Liver (tissue), 8 donors: ENCODE measurements at regions not wholly inside any gene's neighbourhood (a gene's known extent, or its start where the extent isn't known, plus 50 kb on each side); places are given as distances from the start of the nearest gene placed in this dataset.

Source experiments
- DNase-seq: peaks from one replicate; pipeline ENCODE4 v3.0.0-alpha.2; 2017; ENCODE audit warnings: low spot score
- H3K27ac ChIP-seq, 2 donors: one replicate each; pipeline ENCODE4 v1.7.0; 2013; ENCODE audit warnings: inconsistent platforms in 2 of 2, low read length in 2 of 2, control low read depth in 1 of 2, low read depth in 1 of 2, mild to moderate bottlenecking in 1 of 2
- H3K27me3 ChIP-seq, 4 donors: one replicate each; pipeline versions ENCODE4 v1.6.1 to v1.7.0; 2013; ENCODE audit warnings: low read length in 3 of 4, inconsistent platforms in 1 of 4, mild to moderate bottlenecking in 1 of 4, moderate library complexity in 1 of 4; ENCODE audit not compliant: control insufficient read depth in 4 of 4, insufficient read depth in 4 of 4
- H3K36me3 ChIP-seq, 4 donors: one replicate each; pipeline versions ENCODE4 v1.6.1 to v1.7.0; 2013; ENCODE audit warnings: low read length in 3 of 4, mild to moderate bottlenecking in 3 of 4, low read depth in 1 of 4, moderate library complexity in 1 of 4; ENCODE audit not compliant: control insufficient read depth in 4 of 4, insufficient read depth in 3 of 4
- H3K4me1 ChIP-seq, 4 donors: one replicate each; pipeline versions ENCODE4 v1.6.1 to v1.7.0; 2013; ENCODE audit warnings: low read length in 3 of 4, mild to moderate bottlenecking in 3 of 4, moderate library complexity in 1 of 4; ENCODE audit not compliant: control insufficient read depth in 4 of 4, insufficient read depth in 4 of 4
- H3K4me3 ChIP-seq, 3 donors: one replicate each; pipeline versions ENCODE4 v1.6.1 to v1.7.0; 2013; ENCODE audit warnings: low read length in 3 of 3, control low read depth in 1 of 3, low read depth in 1 of 3, mild to moderate bottlenecking in 1 of 3
- H3K9ac ChIP-seq, 2 donors: one replicate each; pipeline ENCODE4 v1.7.0; 2013; ENCODE audit warnings: low read length in 2 of 2, mild to moderate bottlenecking in 2 of 2, moderate library complexity in 2 of 2, control low read depth in 1 of 2, low read depth in 1 of 2
- H3K9me3 ChIP-seq, 4 donors: one replicate each; pipeline versions ENCODE4 v1.6.1 to v1.7.0; 2013; ENCODE audit warnings: low read length in 3 of 4; ENCODE audit not compliant: control insufficient read depth in 4 of 4
- CTCF ChIP-seq: fragments of 150-350 bp; IDR thresholded peaks from 2 replicates; pipeline ENCODE4 v1.5.1; 2017; ENCODE audit warnings: improper control_type of control experiment, low read depth, low read length; ENCODE audit not compliant: missing input control
- EGR1 ChIP-seq, 2 donors: IDR thresholded peaks; 2 replicates each; pipeline ENCODE4 v1.6.1; 2016 to 2018; ENCODE audit warnings: antibody characterized with exemption in 2 of 2, low read depth in 2 of 2
- FOXA1 ChIP-seq: IDR thresholded peaks from 2 replicates; pipeline ENCODE4 v1.6.1; 2016; ENCODE audit warnings: antibody characterized with exemption
- FOXA2 ChIP-seq: IDR thresholded peaks from 2 replicates; pipeline ENCODE4 v1.6.1; 2016; ENCODE audit warnings: antibody characterized with exemption
- GABPA ChIP-seq, 2 donors: IDR thresholded peaks in 1 of 2; conservative IDR thresholded peaks in 1 of 2; 2 replicates each; pipeline ENCODE4 v1.6.1; 2016; ENCODE audit warnings: antibody characterized with exemption in 2 of 2, mild to moderate bottlenecking in 1 of 2, moderate library complexity in 1 of 2
- HNF4A ChIP-seq, 2 donors: conservative IDR thresholded peaks; 2 replicates each; pipeline ENCODE4 v1.6.1; 2016; ENCODE audit warnings: antibody characterized with exemption in 2 of 2, mild to moderate bottlenecking in 2 of 2
- HNF4G ChIP-seq: IDR thresholded peaks from 2 replicates; pipeline ENCODE4 v1.6.1; 2016; ENCODE audit warnings: antibody characterized with exemption
- JUND ChIP-seq, 2 donors: IDR thresholded peaks; 2 replicates each; pipeline ENCODE4 v1.6.1; 2016; ENCODE audit warnings: antibody characterized with exemption in 2 of 2
- MAX ChIP-seq: IDR thresholded peaks from 2 replicates; pipeline ENCODE4 v1.6.1; 2016; ENCODE audit warnings: antibody characterized with exemption
- NR2F2 ChIP-seq: IDR thresholded peaks from 2 replicates; pipeline ENCODE4 v1.6.1; 2016; ENCODE audit warnings: antibody characterized with exemption
- RAD21 ChIP-seq, 2 donors: IDR thresholded peaks; 2 replicates each; pipeline ENCODE4 v1.6.1; 2016; ENCODE audit warnings: antibody characterized with exemption in 2 of 2, mild to moderate bottlenecking in 2 of 2
- REST ChIP-seq: IDR thresholded peaks from 2 replicates; pipeline ENCODE4 v1.6.1; 2016; ENCODE audit warnings: antibody characterized with exemption, mild to moderate bottlenecking
- RXRA ChIP-seq, 2 donors: IDR thresholded peaks; 2 replicates each; pipeline ENCODE4 v1.6.1; 2017 to 2018; ENCODE audit warnings: antibody characterized with exemption in 2 of 2, mild to moderate bottlenecking in 1 of 2
- SP1 ChIP-seq: IDR thresholded peaks from 2 replicates; pipeline ENCODE4 v1.6.1; 2018; ENCODE audit warnings: antibody characterized with exemption, mild to moderate bottlenecking
- TAF1 ChIP-seq: conservative IDR thresholded peaks from 2 replicates; pipeline ENCODE4 v1.6.1; 2016; ENCODE audit warnings: antibody characterized with exemption, mild to moderate bottlenecking
- YY1 ChIP-seq: IDR thresholded peaks from 2 replicates; pipeline ENCODE4 v1.6.1; 2016; ENCODE audit warnings: antibody characterized with exemption, mild to moderate bottlenecking
- WGBS: extraction: QIAGEN DNeasy Blood & Tissue Kit; methylation state at CpG from one replicate; pipeline ENCODE4 v1.1.7; 2013; 5-methylcytosine and 5-hydroxymethylcytosine counted together
- donor health status: healthy.
- donor health status: healthy.
- donor health status: healthy.
- donor health status: healthy.
- donor health status: healthy.

- H3K9me3 ChIP-seq = no peaks in the 10 kb centered on the region
- H3K27me3 ChIP-seq = no peaks in the 10 kb centered on the region
- H3K36me3 ChIP-seq = no peaks in the 10 kb centered on the region
- peaks cover 2 to 18% (median 12%) of the 10 kb centered on the region in 4 donors for H3K4me1 ChIP-seq
- no peak overlapping the region for H3K27ac ChIP-seq
- no peak overlapping the region for H3K4me3 ChIP-seq
- TF ChIP-seq SP1 = no peak
- no peak for TF ChIP-seq CTCF
- TF ChIP-seq JUND (IDR thresholded peaks at IDR 0.05) = no peak
- TF ChIP-seq EGR1 (IDR thresholded peaks at IDR 0.05; ENCODE audit: low read depth in 2 of 2) = no peak
- no peak for TF ChIP-seq GABPA (IDR thresholded peaks at IDR 0.05 in 1 of 2, conservative IDR thresholded peaks at IDR 0.05 in 1 of 2)
- no peak for TF ChIP-seq YY1
- TF ChIP-seq FOXA2 = no peak
- no peak for TF ChIP-seq RXRA (IDR thresholded peaks at IDR 0.05)
- no peak for TF ChIP-seq TAF1
- no peak for TF ChIP-seq HNF4A (conservative IDR thresholded peaks at IDR 0.05)
- TF ChIP-seq HNF4G = no peak
- no peak for TF ChIP-seq MAX
- TF ChIP-seq REST = no peak
- DNase-seq = no peak
- H3K9ac ChIP-seq = no peak overlapping the region
- 96% methylated on average over 5 of the region's 5 CpGs for WGBS
These were observed 300.7 kb downstream of the TEX29 start for GRCh38 chr13:111621164-111621563.

GRCh38 chr13:111622051-111622531 is 301.6 kb downstream of the TEX29 start:
- DNase-seq = no peak
- peaks cover 2 to 21% (median 18%) of the 10 kb centered on the region in 4 donors for H3K4me1 ChIP-seq
- 97% methylated on average over 21 of the region's 21 CpGs for WGBS
- H3K27me3 ChIP-seq = no peaks in the 10 kb centered on the region
- H3K36me3 ChIP-seq = no peaks in the 10 kb centered on the region
- no peak overlapping the region for H3K9ac ChIP-seq
- H3K9me3 ChIP-seq = no peaks in the 10 kb centered on the region
- no peak overlapping the region for H3K27ac ChIP-seq
- H3K4me3 ChIP-seq = no peak overlapping the region
- no peak for TF ChIP-seq NR2F2
- no peak for TF ChIP-seq REST
- TF ChIP-seq RAD21 (IDR thresholded peaks at IDR 0.05) = no peak
- no peak for TF ChIP-seq HNF4G
- no peak for TF ChIP-seq FOXA1
